NCI-H2029 treated with DMSO at 0.1 percent for 48 hours (cell line): ENCODE measurements at regions not wholly inside any gene's neighbourhood (a gene's known extent, or its start where the extent isn't known, plus 50 kb on each side); places are given as distances from the start of the nearest gene placed in this dataset.

Source experiments
- DNase-seq: peaks from one replicate; lab custom pipeline; 2025; lab: John Stamatoyannopoulos, UW

GRCh38 chr3:36192901-36193300 lies 187.4 kb upstream of the STAC start:
- DNase-seq, result peak; percentile 36

- no peak for DNase-seq
Measured at GRCh38 chr3:36193448-36193847, 186.9 kb upstream of the STAC start.

- no peak for DNase-seq
Measured at GRCh38 chr3:36196058-36196457, 184.2 kb upstream of the STAC start.

GRCh38 chr3:36197151-36197550 lies 183.2 kb upstream of the STAC start:
- DNase-seq, result no peak

- peak; percentile 73 for DNase-seq
Measured at GRCh38 chr3:36201546-36201945, 178.8 kb upstream of the STAC start.

GRCh38 chr3:36206956-36207580 lies 173.2 kb upstream of the STAC start:
- no peak for DNase-seq

- no peak for DNase-seq
Measured at GRCh38 chr3:36210840-36211651, 169.3 kb upstream of the STAC start.

- DNase-seq, result no peak
Measured at GRCh38 chr3:36211652-36211999, 168.7 kb upstream of the STAC start.

- DNase-seq, result no peak
Measured at GRCh38 chr3:36212251-36212650, 168.1 kb upstream of the STAC start.

- DNase-seq, result peak; percentile 44
Measured at GRCh38 chr3:36214460-36214859, 165.8 kb upstream of the STAC start.

GRCh38 chr3:36215241-36215640 lies 165.1 kb upstream of the STAC start:
- peak; percentile 19 for DNase-seq

GRCh38 chr3:36219398-36219797 lies 160.9 kb upstream of the STAC start:
- DNase-seq, result no peak

- DNase-seq, result no peak
Measured at GRCh38 chr3:36220173-36220572, 160.1 kb upstream of the STAC start.

GRCh38 chr3:36221975-36222374 lies 158.3 kb upstream of the STAC start:
- DNase-seq, result no peak

- DNase-seq, result peak; percentile 57
Measured at GRCh38 chr3:36227980-36228379, 152.3 kb upstream of the STAC start.

- DNase-seq, result no peak
Measured at GRCh38 chr3:36229496-36229895, 150.8 kb upstream of the STAC start.

GRCh38 chr3:36232797-36233489 lies 147.4 kb upstream of the STAC start:
- DNase-seq, result no peak

GRCh38 chr3:36244728-36245127 lies 135.6 kb upstream of the STAC start:
- DNase-seq, result no peak

- DNase-seq, result no peak
Measured at GRCh38 chr3:36248374-36248773, 131.9 kb upstream of the STAC start.

- no peak for DNase-seq
Measured at GRCh38 chr3:36250191-36250590, 130.1 kb upstream of the STAC start.

GRCh38 chr3:36257158-36257852 lies 123.0 kb upstream of the STAC start:
- no peak for DNase-seq

- no peak for DNase-seq
Measured at GRCh38 chr3:36258421-36258820, 121.9 kb upstream of the STAC start.

- no peak for DNase-seq
Measured at GRCh38 chr3:36259580-36259979, 120.7 kb upstream of the STAC start.
